CD14-positive monocyte (primary cell): ENCODE measurements at regions not wholly inside any gene's neighbourhood (a gene's known extent, or its start where the extent isn't known, plus 50 kb on each side); places are given as distances from the start of the nearest gene placed in this dataset.

Experiments
- DNase-seq, 3 donors: peaks; one replicate each; pipeline ENCODE4 v3.0.0-alpha.2; 2011 to 2022
- H2AFZ ChIP-seq: 2 replicates; pipeline ENCODE4 v1.6.0; 2012; ENCODE audit warnings: mild to moderate bottlenecking, low read depth, low read length, inconsistent platforms; ENCODE audit not compliant: insufficient read depth, poor library complexity, severe bottlenecking
- H3K27ac ChIP-seq, 2 donors: 1 replicate in 1 of 2; 2 replicates in 1 of 2; pipeline ENCODE4 v1.5.1; 2012 to 2013; ENCODE audit warnings: low read length in 2 of 2, control low read depth in 1 of 2, inconsistent platforms in 1 of 2, low read depth in 1 of 2, mild to moderate bottlenecking in 1 of 2
- H3K27me3 ChIP-seq, 2 donors: one replicate each; pipeline versions ENCODE4 v1.6.0 to v1.6.1; 2011 to 2013; ENCODE audit warnings: low read length in 2 of 2; ENCODE audit not compliant: control insufficient read depth in 2 of 2, insufficient read depth in 2 of 2
- H3K36me3 ChIP-seq, 2 donors: replicated peaks in 1 of 2; 1 replicate in 1 of 2; 2 replicates in 1 of 2; pipeline versions ENCODE4 v1.5.1 to v1.6.1; 2012 to 2013; ENCODE audit warnings: low read length in 2 of 2, control low read depth in 1 of 2, inconsistent platforms in 1 of 2, mild to moderate bottlenecking in 1 of 2; ENCODE audit not compliant: insufficient read depth in 2 of 2, control insufficient read depth in 1 of 2
- H3K4me1 ChIP-seq, 2 donors: 1 replicate in 1 of 2; 2 replicates in 1 of 2; pipeline versions ENCODE4 v1.5.1 to v1.6.1; 2012 to 2013; ENCODE audit warnings: low read length in 2 of 2, control low read depth in 1 of 2, inconsistent platforms in 1 of 2, mild to moderate bottlenecking in 1 of 2, moderate library complexity in 1 of 2; ENCODE audit not compliant: insufficient read depth in 2 of 2, control insufficient read depth in 1 of 2
- H3K4me2 ChIP-seq: replicated peaks from 2 replicates; pipeline ENCODE3; 2012; ENCODE audit warnings: low read length, moderate library complexity, mild to moderate bottlenecking; ENCODE audit not compliant: poor library complexity, severe bottlenecking; ENCODE audit errors: extremely low read depth
- H3K4me3 ChIP-seq, 3 experiments: fragments of 200-600 bp in 1 of 3; sonication (generic) in 1 of 3; replicated peaks in 1 of 3; 1 replicate in 2 of 3; 2 replicates in 1 of 3; pipeline ENCODE4 v1.5.1; 2011 to 2013; ENCODE audit warnings: low read length in 3 of 3, mild to moderate bottlenecking in 3 of 3, control low read depth in 2 of 3, low read depth in 2 of 3, inconsistent platforms in 1 of 3, moderate library complexity in 1 of 3
- H3K79me2 ChIP-seq: 2 replicates; pipeline ENCODE4 v1.6.0; 2012; ENCODE audit warnings: mild to moderate bottlenecking, control low read depth, inconsistent platforms, low read length, moderate library complexity; ENCODE audit not compliant: insufficient read depth
- H3K9ac ChIP-seq: 2 replicates; pipeline ENCODE4 v1.6.0; 2017; ENCODE audit warnings: low read length, mild to moderate bottlenecking; ENCODE audit not compliant: insufficient read depth, poor library complexity, severe bottlenecking
- H3K9me3 ChIP-seq, 2 donors: replicated peaks in 1 of 2; 1 replicate in 1 of 2; 2 replicates in 1 of 2; pipeline versions ENCODE4 v1.5.1 to v1.6.1; 2012 to 2013; ENCODE audit warnings: low read length in 2 of 2, control low read depth in 1 of 2; ENCODE audit not compliant: control insufficient read depth in 1 of 2, insufficient read depth in 1 of 2
- H4K20me1 ChIP-seq: 2 replicates; pipeline ENCODE4 v1.6.0; 2012; ENCODE audit warnings: mild to moderate bottlenecking, low read length, control low read depth, moderate library complexity; ENCODE audit not compliant: insufficient read depth
- H3K27ac Mint-ChIP-seq, 7 donors: one replicate each; pipeline ENCODE4 v1.8.0; 2020; ENCODE audit warnings: mild to moderate bottlenecking in 7 of 7, mixed read lengths in 7 of 7, moderate library complexity in 6 of 7, inconsistent platforms in 2 of 7
- H3K27me3 Mint-ChIP-seq, 3 donors: one replicate each; pipeline ENCODE4 v1.8.0; 2021 to 2022; ENCODE audit warnings: low read depth in 3 of 3, mild to moderate bottlenecking in 3 of 3, mixed read lengths in 3 of 3, moderate library complexity in 3 of 3, inconsistent platforms in 1 of 3
- H3K36me3 Mint-ChIP-seq, 2 donors: one replicate each; pipeline ENCODE4 v1.8.0; 2020; ENCODE audit warnings: mixed read lengths in 2 of 2, inconsistent platforms in 1 of 2, mild to moderate bottlenecking in 1 of 2
- H3K4me1 Mint-ChIP-seq: one replicate; pipeline ENCODE4 v1.8.0; 2020; ENCODE audit warnings: mild to moderate bottlenecking, mixed read lengths
- H3K4me3 Mint-ChIP-seq, 2 donors: one replicate each; pipeline ENCODE4 v1.8.0; 2020; ENCODE audit warnings: mild to moderate bottlenecking in 2 of 2, mixed read lengths in 2 of 2, moderate library complexity in 1 of 2
- H3K9me3 Mint-ChIP-seq, 7 donors: one replicate each; pipeline ENCODE4 v1.8.0; 2020 to 2022; ENCODE audit warnings: mixed read lengths in 7 of 7, mild to moderate bottlenecking in 6 of 7, moderate library complexity in 6 of 7, inconsistent platforms in 2 of 7
- WGBS: methylation state at CpG from one replicate; pipeline ENCODE4 v1.1.5; 2013; ENCODE audit warnings: missing lambda C conversion rate; ENCODE audit not compliant: insufficient coverage; 5-methylcytosine and 5-hydroxymethylcytosine counted together
- intact Hi-C, 2 donors: fragments of 100-400 bp; cut with micrococcal nuclease; formaldehyde crosslinking; loops; one replicate each; pipeline versions ENCODE4 v1.15.0 to v1.15.1; 2023
- TF ChIP-seq, protein P1 (sequence below): fragments of 200-600 bp; IDR thresholded peaks from one replicate; pipeline ENCODE4 v1.8.0; 2022; ENCODE audit warnings: antibody characterized with exemption, mild to moderate bottlenecking

- H3K27me3 Mint-ChIP-seq: peaks cover 0 to 3% (median 3%) of the 10 kb centered on the region in 3 donors
- H3K9me3 ChIP-seq: peaks cover 0 to 8% of the 10 kb centered on the region in 2 donors
- no peaks in the 10 kb centered on the region for H3K36me3 ChIP-seq
- no peak for DNase-seq
- H3K27ac ChIP-seq: no peak overlapping the region
- no peaks in the 10 kb centered on the region for H3K4me1 ChIP-seq
- H3K36me3 Mint-ChIP-seq: no peaks in the 10 kb centered on the region
- no peak overlapping the region for H3K4me3 ChIP-seq
- H3K4me2 ChIP-seq: no peak overlapping the region
- TF ChIP-seq, protein P1, sequence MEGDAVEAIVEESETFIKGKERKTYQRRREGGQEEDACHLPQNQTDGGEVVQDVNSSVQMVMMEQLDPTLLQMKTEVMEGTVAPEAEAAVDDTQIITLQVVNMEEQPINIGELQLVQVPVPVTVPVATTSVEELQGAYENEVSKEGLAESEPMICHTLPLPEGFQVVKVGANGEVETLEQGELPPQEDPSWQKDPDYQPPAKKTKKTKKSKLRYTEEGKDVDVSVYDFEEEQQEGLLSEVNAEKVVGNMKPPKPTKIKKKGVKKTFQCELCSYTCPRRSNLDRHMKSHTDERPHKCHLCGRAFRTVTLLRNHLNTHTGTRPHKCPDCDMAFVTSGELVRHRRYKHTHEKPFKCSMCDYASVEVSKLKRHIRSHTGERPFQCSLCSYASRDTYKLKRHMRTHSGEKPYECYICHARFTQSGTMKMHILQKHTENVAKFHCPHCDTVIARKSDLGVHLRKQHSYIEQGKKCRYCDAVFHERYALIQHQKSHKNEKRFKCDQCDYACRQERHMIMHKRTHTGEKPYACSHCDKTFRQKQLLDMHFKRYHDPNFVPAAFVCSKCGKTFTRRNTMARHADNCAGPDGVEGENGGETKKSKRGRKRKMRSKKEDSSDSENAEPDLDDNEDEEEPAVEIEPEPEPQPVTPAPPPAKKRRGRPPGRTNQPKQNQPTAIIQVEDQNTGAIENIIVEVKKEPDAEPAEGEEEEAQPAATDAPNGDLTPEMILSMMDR: no peak
- WGBS: 84% methylated on average over 4 of the region's 5 CpGs
- H4K20me1 ChIP-seq: no peaks in the 10 kb centered on the region
- peaks cover 3 to 16% (median 8%) of the 10 kb centered on the region in 7 donors for H3K9me3 Mint-ChIP-seq
- H3K79me2 ChIP-seq: no peaks in the 10 kb centered on the region
- H2AFZ ChIP-seq: no peak overlapping the region
- H3K27me3 ChIP-seq: peaks cover 0 to 2% of the 10 kb centered on the region in 2 donors
- H3K4me3 Mint-ChIP-seq: no peak overlapping the region
- no peaks in the 10 kb centered on the region for H3K4me1 Mint-ChIP-seq
- H3K27ac Mint-ChIP-seq: no peak overlapping the region
- intact Hi-C loops: no loop called here
- H3K9ac ChIP-seq: no peak overlapping the region
These were observed 302.0 kb downstream of the SIPA1L2 start for GRCh38 chr1:232327899-232328298.

DNA sequence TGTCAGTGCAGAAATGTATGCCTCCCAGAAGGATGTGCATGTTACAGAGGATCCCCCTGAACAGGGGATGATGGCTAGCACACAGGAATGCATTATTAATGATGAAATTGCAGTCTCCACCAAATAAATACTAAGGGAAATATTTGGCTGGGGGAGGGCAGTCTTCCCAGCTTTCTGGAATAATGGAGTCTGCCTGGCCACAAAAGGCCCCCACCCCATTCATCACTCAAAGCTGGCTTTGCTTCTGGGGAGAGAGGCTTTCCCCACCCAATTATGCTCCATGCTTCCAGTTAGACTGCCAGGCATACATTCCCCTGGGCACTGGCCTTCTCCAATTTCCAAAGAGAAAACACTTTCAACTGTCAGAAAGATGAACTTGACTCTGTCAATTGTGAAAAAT lies 302.7 kb downstream of the SIPA1L2 start:
- H3K4me3 Mint-ChIP-seq: no peak overlapping the region
- TF ChIP-seq, protein P1: no peak
- Histone ChIP-seq H3K9me3 (peaks cover 0 to 8% of the 10 kb centered on the region in 2 donors), H3K4me1 (no peaks in the 10 kb centered on the region), H3K27me3 (peaks cover 0 to 2% of the 10 kb centered on the region in 2 donors), H4K20me1 (no peaks in the 10 kb centered on the region), H3K9ac (no peak overlapping the region), H3K36me3 (no peaks in the 10 kb centered on the region), H3K27ac (no peak overlapping the region), H3K4me3 (no peak overlapping the region), H2AFZ (no peak overlapping the region), H3K79me2 (no peaks in the 10 kb centered on the region), H3K4me2 (no peak overlapping the region)
- H3K9me3 Mint-ChIP-seq: peaks cover 3 to 15% (median 8%) of the 10 kb centered on the region in 7 donors
- no peak overlapping the region for H3K27ac Mint-ChIP-seq
- H3K27me3 Mint-ChIP-seq: peaks cover 0 to 3% (median 3%) of the 10 kb centered on the region in 3 donors
- no peaks in the 10 kb centered on the region for H3K36me3 Mint-ChIP-seq
- intact Hi-C loops: no loop called here
- no peak for DNase-seq
- no peaks in the 10 kb centered on the region for H3K4me1 Mint-ChIP-seq
